GM23338 (cell line): ENCODE measurements at regions not wholly inside any gene's neighbourhood (a gene's known extent, or its start where the extent isn't known, plus 50 kb on each side); places are given as distances from the start of the nearest gene placed in this dataset.

Source experiments
- ATAC-seq: fragments of 200-7000 bp; cut with Tn5 transposase; 3 replicates; pipeline ENCODE4 v1.9.1; 2020
- DNase-seq: peaks from one replicate; pipeline ENCODE4 v3.0.0-alpha.2; 2015; ENCODE audit warnings: low spot score
- H2AFZ ChIP-seq: fragments of 200-600 bp; sonication (generic); 2 replicates; pipeline ENCODE4 v1.8.0; 2016; ENCODE audit warnings: antibody characterized with exemption, mild to moderate bottlenecking, moderate library complexity
- H3F3A ChIP-seq: fragments of 200-600 bp; sonication (generic); replicated peaks from 2 replicates; pipeline ENCODE4 v1.8.0; 2017; ENCODE audit warnings: antibody characterized with exemption, mixed run types, low read depth
- H3K27ac ChIP-seq: fragments of 200-600 bp; sonication (generic); 2 replicates; pipeline ENCODE4 v1.6.1; 2016; ENCODE audit warnings: low read depth
- H3K27me3 ChIP-seq: fragments of 200-600 bp; sonication (generic); 2 replicates; pipeline ENCODE4 v1.8.0; 2016; ENCODE audit warnings: mild to moderate bottlenecking, mixed run types, moderate library complexity; ENCODE audit not compliant: insufficient read depth
- H3K36me3 ChIP-seq: fragments of 200-600 bp; sonication (generic); 2 replicates; pipeline ENCODE4 v1.8.0; 2016; ENCODE audit warnings: mild to moderate bottlenecking; ENCODE audit not compliant: insufficient read depth
- H3K4me1 ChIP-seq: fragments of 200-600 bp; sonication (generic); 2 replicates; pipeline ENCODE4 v1.8.0; 2016; ENCODE audit warnings: mild to moderate bottlenecking, moderate library complexity; ENCODE audit not compliant: insufficient read depth
- H3K4me2 ChIP-seq: fragments of 200-600 bp; sonication (generic); 2 replicates; pipeline ENCODE4 v1.7.1; 2017; ENCODE audit warnings: mixed run types
- H3K4me3 ChIP-seq: fragments of 200-600 bp; sonication (generic); 2 replicates; pipeline ENCODE4 v1.6.1; 2016; ENCODE audit warnings: mixed run types
- H3K79me2 ChIP-seq: fragments of 200-600 bp; sonication (generic); replicated peaks from 2 replicates; pipeline ENCODE4 v1.8.0; 2017; ENCODE audit warnings: mild to moderate bottlenecking; ENCODE audit not compliant: insufficient read depth
- H3K9me2 ChIP-seq: fragments of 200-600 bp; sonication (generic); 2 replicates; pipeline ENCODE4 v1.8.0; 2017; ENCODE audit not compliant: insufficient read depth
- H4K20me1 ChIP-seq: fragments of 200-600 bp; sonication (generic); replicated peaks from 2 replicates; pipeline ENCODE4 v1.8.0; 2017; ENCODE audit warnings: mild to moderate bottlenecking; ENCODE audit not compliant: insufficient read depth
- H3K27ac Mint-ChIP-seq: 2 replicates; pipeline ENCODE4 v1.8.0; 2020; ENCODE audit warnings: inconsistent platforms, mild to moderate bottlenecking, moderate library complexity, mixed read lengths
- H3K27me3 Mint-ChIP-seq: 3 replicates; pipeline ENCODE4 v1.8.0; 2022; ENCODE audit warnings: low read depth, mild to moderate bottlenecking, moderate library complexity, mixed read lengths, inconsistent platforms; ENCODE audit not compliant: insufficient read depth, poor library complexity
- H3K36me3 Mint-ChIP-seq: 3 replicates; pipeline ENCODE4 v1.8.0; 2021; ENCODE audit warnings: low read depth, mild to moderate bottlenecking, inconsistent platforms, moderate library complexity, mixed read lengths
- H3K4me1 Mint-ChIP-seq: 3 replicates; pipeline ENCODE4 v1.8.0; 2020; ENCODE audit warnings: mild to moderate bottlenecking, inconsistent platforms, mixed read lengths
- H3K4me3 Mint-ChIP-seq: 3 replicates; pipeline ENCODE4 v1.8.0; 2021; ENCODE audit warnings: moderate library complexity, mild to moderate bottlenecking, inconsistent platforms, mixed read lengths
- H3K9me3 Mint-ChIP-seq: 3 replicates; pipeline ENCODE4 v1.8.0; 2020; ENCODE audit warnings: moderate library complexity, mild to moderate bottlenecking, inconsistent platforms, mixed read lengths
- CREB1 ChIP-seq: fragments of 250-450 bp; sonication (Bioruptor Pico); IDR thresholded peaks from 2 replicates; pipeline ENCODE4 v1.5.0; 2020; ENCODE audit warnings: low read depth, mild to moderate bottlenecking, moderate library complexity
- EZH2 ChIP-seq: fragments of 200-600 bp; sonication (generic); IDR thresholded peaks from one replicate; pipeline ENCODE4 v1.8.0; 2017; ENCODE audit warnings: antibody characterized with exemption, mild to moderate bottlenecking, low read depth; ENCODE audit not compliant: unreplicated experiment
- EZH2phosphoT487 ChIP-seq: fragments of 200-600 bp; sonication (generic); IDR thresholded peaks from one replicate; pipeline ENCODE4 v1.8.1; 2018; ENCODE audit warnings: antibody characterized with exemption; ENCODE audit not compliant: unreplicated experiment
- JUNB ChIP-seq: IDR thresholded peaks from one replicate; pipeline ENCODE4 v1.6.1; 2016; ENCODE audit warnings: antibody characterized with exemption; ENCODE audit not compliant: unreplicated experiment
- NANOG ChIP-seq: IDR thresholded peaks from 2 replicates; pipeline ENCODE4 v1.6.1; 2016; ENCODE audit warnings: antibody characterized with exemption, borderline replicate concordance
- POLR2AphosphoS5 ChIP-seq: IDR thresholded peaks from 2 replicates; pipeline ENCODE4 v1.6.1; 2016; ENCODE audit warnings: antibody characterized with exemption, low read depth
- STAT1 ChIP-seq: IDR thresholded peaks from one replicate; pipeline ENCODE4 v1.6.1; 2016; ENCODE audit warnings: antibody characterized with exemption; ENCODE audit not compliant: unreplicated experiment
- ZNF114 ChIP-seq: fragments of 250-450 bp; sonication (Bioruptor Pico); IDR thresholded peaks from 2 replicates; pipeline ENCODE4 v1.5.0; 2020; ENCODE audit warnings: mild to moderate bottlenecking, moderate library complexity
- ZNF331 ChIP-seq: fragments of 250-450 bp; sonication (Bioruptor Pico); IDR thresholded peaks from 2 replicates; pipeline ENCODE4 v1.5.0; 2020; ENCODE audit warnings: low read depth, mild to moderate bottlenecking, moderate library complexity
- TF ChIP-seq, protein P1 (sequence below): IDR thresholded peaks from one replicate; pipeline ENCODE4 v1.6.1; 2018; ENCODE audit warnings: antibody characterized with exemption; ENCODE audit not compliant: unreplicated experiment
- TF ChIP-seq, protein P2 (sequence below): fragments of 250-450 bp; sonication (Bioruptor Pico); IDR thresholded peaks from 2 replicates; pipeline ENCODE4 v1.5.0; 2020; ENCODE audit warnings: mild to moderate bottlenecking, moderate library complexity
- TF ChIP-seq, protein P3 (sequence below), 2 experiments: fragments of 200-600 bp in 1 of 2; sonication (generic) in 1 of 2; conservative IDR thresholded peaks; 2 replicates each; pipeline versions ENCODE4 v1.5.1 to v1.6.1; 2016 to 2017; ENCODE audit warnings: antibody characterized with exemption in 2 of 2, low read depth in 2 of 2, mild to moderate bottlenecking in 2 of 2, moderate library complexity in 1 of 2
- TF ChIP-seq, protein P4 (sequence below): IDR thresholded peaks from 2 replicates; pipeline ENCODE4 v1.6.1; 2016; ENCODE audit warnings: antibody characterized with exemption

DNA sequence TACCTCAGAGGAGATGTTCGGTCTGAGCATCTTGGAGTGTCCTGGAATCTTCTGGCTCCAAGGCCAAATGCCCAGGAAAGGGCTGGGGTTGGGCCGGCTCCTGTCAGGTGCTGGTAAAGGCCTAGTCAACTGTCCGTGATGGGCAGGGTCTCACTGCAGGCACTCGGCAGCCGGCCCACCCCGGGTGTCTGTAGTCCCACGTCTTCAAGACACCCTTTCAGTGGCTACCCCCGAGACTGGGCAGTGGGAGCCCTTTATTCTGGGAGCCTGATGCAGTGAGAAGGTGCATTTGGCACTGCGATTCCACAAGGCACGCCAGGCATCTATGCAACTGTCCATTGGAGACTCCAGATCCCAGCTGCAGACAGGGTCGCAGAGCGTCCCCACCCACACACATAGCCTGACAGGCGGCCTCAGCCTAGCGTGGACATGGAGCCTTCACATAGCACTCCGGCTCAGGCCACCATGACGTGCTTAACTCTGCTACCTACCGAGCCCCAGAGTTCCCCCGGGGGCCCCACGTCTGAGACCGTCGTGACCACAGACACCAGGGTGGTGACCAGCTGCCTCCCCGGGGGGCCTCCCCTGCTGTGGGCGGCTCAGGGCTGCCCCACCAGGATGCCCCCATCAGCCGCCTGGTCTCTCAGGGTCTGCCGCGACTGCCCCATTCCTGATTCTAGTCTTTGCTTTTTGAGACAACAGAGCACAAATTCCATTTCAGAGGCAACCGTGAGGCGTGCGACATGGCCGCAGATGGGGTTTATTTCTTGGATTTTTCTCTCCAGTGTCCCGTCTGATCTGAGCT, 331.8 kb upstream of the SFSWAP start:
- Histone ChIP-seq H3K9me2 (no peaks in the 10 kb centered on the region), H3K36me3 (no peaks in the 10 kb centered on the region), H3K79me2 (no peaks in the 10 kb centered on the region), H3K4me1 (no peaks in the 10 kb centered on the region), H2AFZ (no peak overlapping the region), H3K4me2 (no peak overlapping the region), H4K20me1 (no peaks in the 10 kb centered on the region), H3K27ac (no peak overlapping the region), H3F3A (no peaks in the 10 kb centered on the region), H3K27me3 (no peaks in the 10 kb centered on the region), H3K4me3 (no peak overlapping the region)
- TF ChIP-seq, protein P1, sequence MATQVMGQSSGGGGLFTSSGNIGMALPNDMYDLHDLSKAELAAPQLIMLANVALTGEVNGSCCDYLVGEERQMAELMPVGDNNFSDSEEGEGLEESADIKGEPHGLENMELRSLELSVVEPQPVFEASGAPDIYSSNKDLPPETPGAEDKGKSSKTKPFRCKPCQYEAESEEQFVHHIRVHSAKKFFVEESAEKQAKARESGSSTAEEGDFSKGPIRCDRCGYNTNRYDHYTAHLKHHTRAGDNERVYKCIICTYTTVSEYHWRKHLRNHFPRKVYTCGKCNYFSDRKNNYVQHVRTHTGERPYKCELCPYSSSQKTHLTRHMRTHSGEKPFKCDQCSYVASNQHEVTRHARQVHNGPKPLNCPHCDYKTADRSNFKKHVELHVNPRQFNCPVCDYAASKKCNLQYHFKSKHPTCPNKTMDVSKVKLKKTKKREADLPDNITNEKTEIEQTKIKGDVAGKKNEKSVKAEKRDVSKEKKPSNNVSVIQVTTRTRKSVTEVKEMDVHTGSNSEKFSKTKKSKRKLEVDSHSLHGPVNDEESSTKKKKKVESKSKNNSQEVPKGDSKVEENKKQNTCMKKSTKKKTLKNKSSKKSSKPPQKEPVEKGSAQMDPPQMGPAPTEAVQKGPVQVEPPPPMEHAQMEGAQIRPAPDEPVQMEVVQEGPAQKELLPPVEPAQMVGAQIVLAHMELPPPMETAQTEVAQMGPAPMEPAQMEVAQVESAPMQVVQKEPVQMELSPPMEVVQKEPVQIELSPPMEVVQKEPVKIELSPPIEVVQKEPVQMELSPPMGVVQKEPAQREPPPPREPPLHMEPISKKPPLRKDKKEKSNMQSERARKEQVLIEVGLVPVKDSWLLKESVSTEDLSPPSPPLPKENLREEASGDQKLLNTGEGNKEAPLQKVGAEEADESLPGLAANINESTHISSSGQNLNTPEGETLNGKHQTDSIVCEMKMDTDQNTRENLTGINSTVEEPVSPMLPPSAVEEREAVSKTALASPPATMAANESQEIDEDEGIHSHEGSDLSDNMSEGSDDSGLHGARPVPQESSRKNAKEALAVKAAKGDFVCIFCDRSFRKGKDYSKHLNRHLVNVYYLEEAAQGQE = no peak
- TF ChIP-seq, protein P2, sequence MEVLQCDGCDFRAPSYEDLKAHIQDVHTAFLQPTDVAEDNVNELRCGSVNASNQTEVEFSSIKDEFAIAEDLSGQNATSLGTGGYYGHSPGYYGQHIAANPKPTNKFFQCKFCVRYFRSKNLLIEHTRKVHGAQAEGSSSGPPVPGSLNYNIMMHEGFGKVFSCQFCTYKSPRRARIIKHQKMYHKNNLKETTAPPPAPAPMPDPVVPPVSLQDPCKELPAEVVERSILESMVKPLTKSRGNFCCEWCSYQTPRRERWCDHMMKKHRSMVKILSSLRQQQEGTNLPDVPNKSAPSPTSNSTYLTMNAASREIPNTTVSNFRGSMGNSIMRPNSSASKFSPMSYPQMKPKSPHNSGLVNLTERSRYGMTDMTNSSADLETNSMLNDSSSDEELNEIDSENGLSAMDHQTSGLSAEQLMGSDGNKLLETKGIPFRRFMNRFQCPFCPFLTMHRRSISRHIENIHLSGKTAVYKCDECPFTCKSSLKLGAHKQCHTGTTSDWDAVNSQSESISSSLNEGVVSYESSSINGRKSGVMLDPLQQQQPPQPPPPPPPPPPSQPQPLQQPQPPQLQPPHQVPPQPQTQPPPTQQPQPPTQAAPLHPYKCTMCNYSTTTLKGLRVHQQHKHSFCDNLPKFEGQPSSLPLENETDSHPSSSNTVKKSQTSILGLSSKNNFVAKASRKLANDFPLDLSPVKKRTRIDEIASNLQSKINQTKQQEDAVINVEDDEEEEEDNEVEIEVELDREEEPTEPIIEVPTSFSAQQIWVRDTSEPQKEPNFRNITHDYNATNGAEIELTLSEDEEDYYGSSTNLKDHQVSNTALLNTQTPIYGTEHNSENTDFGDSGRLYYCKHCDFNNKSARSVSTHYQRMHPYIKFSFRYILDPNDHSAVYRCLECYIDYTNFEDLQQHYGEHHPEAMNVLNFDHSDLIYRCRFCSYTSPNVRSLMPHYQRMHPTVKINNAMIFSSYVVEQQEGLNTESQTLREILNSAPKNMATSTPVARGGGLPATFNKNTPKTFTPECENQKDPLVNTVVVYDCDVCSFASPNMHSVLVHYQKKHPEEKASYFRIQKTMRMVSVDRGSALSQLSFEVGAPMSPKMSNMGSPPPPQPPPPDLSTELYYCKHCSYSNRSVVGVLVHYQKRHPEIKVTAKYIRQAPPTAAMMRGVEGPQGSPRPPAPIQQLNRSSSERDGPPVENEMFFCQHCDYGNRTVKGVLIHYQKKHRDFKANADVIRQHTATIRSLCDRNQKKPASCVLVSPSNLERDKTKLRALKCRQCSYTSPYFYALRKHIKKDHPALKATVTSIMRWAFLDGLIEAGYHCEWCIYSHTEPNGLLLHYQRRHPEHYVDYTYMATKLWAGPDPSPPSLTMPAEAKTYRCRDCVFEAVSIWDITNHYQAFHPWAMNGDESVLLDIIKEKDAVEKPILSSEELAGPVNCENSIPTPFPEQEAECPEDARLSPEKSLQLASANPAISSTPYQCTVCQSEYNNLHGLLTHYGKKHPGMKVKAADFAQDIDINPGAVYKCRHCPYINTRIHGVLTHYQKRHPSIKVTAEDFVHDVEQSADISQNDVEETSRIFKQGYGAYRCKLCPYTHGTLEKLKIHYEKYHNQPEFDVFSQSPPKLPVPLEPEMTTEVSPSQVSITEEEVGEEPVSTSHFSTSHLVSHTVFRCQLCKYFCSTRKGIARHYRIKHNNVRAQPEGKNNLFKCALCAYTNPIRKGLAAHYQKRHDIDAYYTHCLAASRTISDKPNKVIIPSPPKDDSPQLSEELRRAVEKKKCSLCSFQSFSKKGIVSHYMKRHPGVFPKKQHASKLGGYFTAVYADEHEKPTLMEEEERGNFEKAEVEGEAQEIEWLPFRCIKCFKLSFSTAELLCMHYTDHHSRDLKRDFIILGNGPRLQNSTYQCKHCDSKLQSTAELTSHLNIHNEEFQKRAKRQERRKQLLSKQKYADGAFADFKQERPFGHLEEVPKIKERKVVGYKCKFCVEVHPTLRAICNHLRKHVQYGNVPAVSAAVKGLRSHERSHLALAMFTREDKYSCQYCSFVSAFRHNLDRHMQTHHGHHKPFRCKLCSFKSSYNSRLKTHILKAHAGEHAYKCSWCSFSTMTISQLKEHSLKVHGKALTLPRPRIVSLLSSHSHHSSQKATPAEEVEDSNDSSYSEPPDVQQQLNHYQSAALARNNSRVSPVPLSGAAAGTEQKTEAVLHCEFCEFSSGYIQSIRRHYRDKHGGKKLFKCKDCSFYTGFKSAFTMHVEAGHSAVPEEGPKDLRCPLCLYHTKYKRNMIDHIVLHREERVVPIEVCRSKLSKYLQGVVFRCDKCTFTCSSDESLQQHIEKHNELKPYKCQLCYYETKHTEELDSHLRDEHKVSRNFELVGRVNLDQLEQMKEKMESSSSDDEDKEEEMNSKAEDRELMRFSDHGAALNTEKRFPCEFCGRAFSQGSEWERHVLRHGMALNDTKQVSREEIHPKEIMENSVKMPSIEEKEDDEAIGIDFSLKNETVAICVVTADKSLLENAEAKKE (CRISPR knock-in tag) = no peak
- TF ChIP-seq JUNB = no peak
- no peak for TF ChIP-seq CREB1 (CRISPR knock-in tag)
- TF ChIP-seq NANOG = no peak
- TF ChIP-seq, protein P3, sequence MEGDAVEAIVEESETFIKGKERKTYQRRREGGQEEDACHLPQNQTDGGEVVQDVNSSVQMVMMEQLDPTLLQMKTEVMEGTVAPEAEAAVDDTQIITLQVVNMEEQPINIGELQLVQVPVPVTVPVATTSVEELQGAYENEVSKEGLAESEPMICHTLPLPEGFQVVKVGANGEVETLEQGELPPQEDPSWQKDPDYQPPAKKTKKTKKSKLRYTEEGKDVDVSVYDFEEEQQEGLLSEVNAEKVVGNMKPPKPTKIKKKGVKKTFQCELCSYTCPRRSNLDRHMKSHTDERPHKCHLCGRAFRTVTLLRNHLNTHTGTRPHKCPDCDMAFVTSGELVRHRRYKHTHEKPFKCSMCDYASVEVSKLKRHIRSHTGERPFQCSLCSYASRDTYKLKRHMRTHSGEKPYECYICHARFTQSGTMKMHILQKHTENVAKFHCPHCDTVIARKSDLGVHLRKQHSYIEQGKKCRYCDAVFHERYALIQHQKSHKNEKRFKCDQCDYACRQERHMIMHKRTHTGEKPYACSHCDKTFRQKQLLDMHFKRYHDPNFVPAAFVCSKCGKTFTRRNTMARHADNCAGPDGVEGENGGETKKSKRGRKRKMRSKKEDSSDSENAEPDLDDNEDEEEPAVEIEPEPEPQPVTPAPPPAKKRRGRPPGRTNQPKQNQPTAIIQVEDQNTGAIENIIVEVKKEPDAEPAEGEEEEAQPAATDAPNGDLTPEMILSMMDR (conservative IDR thresholded peaks at IDR 0.05; ENCODE audit: low read depth in 2 of 2) = no peak
- TF ChIP-seq ZNF114 (CRISPR knock-in tag) = no peak
- TF ChIP-seq, protein P4, sequence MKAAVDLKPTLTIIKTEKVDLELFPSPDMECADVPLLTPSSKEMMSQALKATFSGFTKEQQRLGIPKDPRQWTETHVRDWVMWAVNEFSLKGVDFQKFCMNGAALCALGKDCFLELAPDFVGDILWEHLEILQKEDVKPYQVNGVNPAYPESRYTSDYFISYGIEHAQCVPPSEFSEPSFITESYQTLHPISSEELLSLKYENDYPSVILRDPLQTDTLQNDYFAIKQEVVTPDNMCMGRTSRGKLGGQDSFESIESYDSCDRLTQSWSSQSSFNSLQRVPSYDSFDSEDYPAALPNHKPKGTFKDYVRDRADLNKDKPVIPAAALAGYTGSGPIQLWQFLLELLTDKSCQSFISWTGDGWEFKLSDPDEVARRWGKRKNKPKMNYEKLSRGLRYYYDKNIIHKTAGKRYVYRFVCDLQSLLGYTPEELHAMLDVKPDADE = no peak
- TF ChIP-seq EZH2 = no peak
- no peak for TF ChIP-seq STAT1
- no peak for TF ChIP-seq POLR2AphosphoS5
- TF ChIP-seq ZNF331 (CRISPR knock-in tag) = no peak
- TF ChIP-seq EZH2phosphoT487 = no peak
- Mint-ChIP-seq H3K36me3 (no peaks in the 10 kb centered on the region; the same call in 2 of the 3 replicates), H3K27me3 (peaks cover 11% of the 10 kb centered on the region), H3K9me3 (no peaks in the 10 kb centered on the region), H3K27ac (no peak overlapping the region), H3K4me3 (no peak overlapping the region), H3K4me1 (peaks cover 17% of the 10 kb centered on the region)
- DNase-seq (no peak), ATAC-seq (no peak)
